ENCODE measurements at regions not wholly inside any gene's neighbourhood (a gene's known extent, or its start where the extent isn't known, plus 50 kb on each side); places are given as distances from the start of the nearest gene placed in this dataset.
"Not testable (repeated sequence)": the region's sequence is repeated elsewhere in the genome, so short reads cannot be mapped to it uniquely, and the experiment has no call there.

GRCh38 chr5:2068531-2068930 is 185.8 kb upstream of the IRX4 start:
- Histone ChIP-seq H3K4me1 (ENCODE audit: control insufficient read depth, low read length) (no peaks in the 10 kb centered on the region), H3K9me2 (replicated peaks; ENCODE audit: control insufficient read depth, low read length) (no peaks in the 10 kb centered on the region), H4K20me1 (ENCODE audit: control insufficient read depth, insufficient read depth, low read depth, low read length) (no peaks in the 10 kb centered on the region), H3K79me2 (ENCODE audit: control insufficient read depth, low read length) (no peaks in the 10 kb centered on the region), H3K4me2 (ENCODE audit: low read length) (no peak overlapping the region), H3K9me3 (ENCODE audit: control insufficient read depth, insufficient read depth, low read length) (no peaks in the 10 kb centered on the region), H3K36me3 (ENCODE audit: control insufficient read depth, low read length) (no peaks in the 10 kb centered on the region), H3K4me3 (ENCODE audit: low read length) (no peak overlapping the region), H3K27ac (ENCODE audit: low read depth, low read length) (no peak overlapping the region), H3K27me3 (ENCODE audit: control insufficient read depth, low read length) (no peaks in the 10 kb centered on the region), H3F3A (ENCODE audit: control insufficient read depth, insufficient read depth) (no peaks in the 10 kb centered on the region)
- TF ChIP-seq EZH2phosphoT487 (IDR thresholded peaks at IDR 0.05; ENCODE audit: borderline replicate concordance, low read length) (no peak), CTCF (IDR thresholded peaks at IDR 0.05; ENCODE audit: low read depth, low read length, poor library complexity, severe bottlenecking) (no peak)

GRCh38 chr5:2066373-2066772 is 183.6 kb upstream of the IRX4 start:
- Histone ChIP-seq H3K4me1 (ENCODE audit: control insufficient read depth, low read length) (no peaks in the 10 kb centered on the region), H3K4me3 (ENCODE audit: low read length) (no peak overlapping the region), H3K4me2 (ENCODE audit: low read length) (no peak overlapping the region), H3K27me3 (ENCODE audit: control insufficient read depth, low read length) (no peaks in the 10 kb centered on the region), H3K79me2 (ENCODE audit: control insufficient read depth, low read length) (no peaks in the 10 kb centered on the region), H3K9me3 (ENCODE audit: control insufficient read depth, insufficient read depth, low read length) (no peaks in the 10 kb centered on the region), H3K27ac (ENCODE audit: low read depth, low read length) (no peak overlapping the region), H3K36me3 (ENCODE audit: control insufficient read depth, low read length) (no peaks in the 10 kb centered on the region), H3K9me2 (replicated peaks; ENCODE audit: control insufficient read depth, low read length) (no peaks in the 10 kb centered on the region), H3F3A (ENCODE audit: control insufficient read depth, insufficient read depth) (no peaks in the 10 kb centered on the region), H4K20me1 (ENCODE audit: control insufficient read depth, insufficient read depth, low read depth, low read length) (no peaks in the 10 kb centered on the region)
- TF ChIP-seq EZH2phosphoT487 (IDR thresholded peaks at IDR 0.05; ENCODE audit: borderline replicate concordance, low read length), result no peak
- no peak for TF ChIP-seq CTCF (IDR thresholded peaks at IDR 0.05; ENCODE audit: low read depth, low read length, poor library complexity, severe bottlenecking)

GRCh38 chr5:2063380-2063779 is 180.7 kb upstream of the IRX4 start:
- H3K9me3 ChIP-seq (ENCODE audit: control insufficient read depth, insufficient read depth, low read length); H3K4me1 ChIP-seq (ENCODE audit: control insufficient read depth, low read length); H3K4me3 ChIP-seq (ENCODE audit: low read length); H3K27me3 ChIP-seq (ENCODE audit: control insufficient read depth, low read length); H3K9me2 ChIP-seq (replicated peaks; ENCODE audit: control insufficient read depth, low read length); H3K4me2 ChIP-seq (ENCODE audit: low read length); H3K79me2 ChIP-seq (ENCODE audit: control insufficient read depth, low read length); H3K27ac ChIP-seq (ENCODE audit: low read depth, low read length); H4K20me1 ChIP-seq (ENCODE audit: control insufficient read depth, insufficient read depth, low read depth, low read length); H3F3A ChIP-seq (ENCODE audit: control insufficient read depth, insufficient read depth); H3K36me3 ChIP-seq (ENCODE audit: control insufficient read depth, low read length): not testable (repeated sequence)

- H3K9me2 ChIP-seq (replicated peaks; ENCODE audit: control insufficient read depth, low read length), result no peaks in the 10 kb centered on the region
- no peaks in the 10 kb centered on the region for H3K4me1 ChIP-seq (ENCODE audit: control insufficient read depth, low read length)
- H3F3A ChIP-seq (ENCODE audit: control insufficient read depth, insufficient read depth), result no peaks in the 10 kb centered on the region
- H3K36me3 ChIP-seq (ENCODE audit: control insufficient read depth, low read length), result no peaks in the 10 kb centered on the region
- no peaks in the 10 kb centered on the region for H4K20me1 ChIP-seq (ENCODE audit: control insufficient read depth, insufficient read depth, low read depth, low read length)
- no peaks in the 10 kb centered on the region; the same call in 1 of the 2 replicates for H3K27me3 ChIP-seq (ENCODE audit: control insufficient read depth, low read length)
- no peak overlapping the region for H3K4me3 ChIP-seq (ENCODE audit: low read length)
- H3K27ac ChIP-seq (ENCODE audit: low read depth, low read length), result no peak overlapping the region
- TF ChIP-seq EZH2phosphoT487 (IDR thresholded peaks at IDR 0.05; ENCODE audit: borderline replicate concordance, low read length) (no peak), CTCF (IDR thresholded peaks at IDR 0.05; ENCODE audit: low read depth, low read length, poor library complexity, severe bottlenecking) (no peak)
- no peak overlapping the region for H3K4me2 ChIP-seq (ENCODE audit: low read length)
- no peaks in the 10 kb centered on the region for H3K79me2 ChIP-seq (ENCODE audit: control insufficient read depth, low read length)
- no peaks in the 10 kb centered on the region for H3K9me3 ChIP-seq (ENCODE audit: control insufficient read depth, insufficient read depth, low read length)
Measured at GRCh38 chr5:2052687-2053086, 170.0 kb upstream of the IRX4 start.

Measured in DOHH2 (cell line).